Right lobe of liver (tissue), 4 donors: ENCODE measurements at regions not wholly inside any gene's neighbourhood (a gene's known extent, or its start where the extent isn't known, plus 50 kb on each side); places are given as distances from the start of the nearest gene placed in this dataset.
"Not testable (repeated sequence)": the region's sequence is repeated elsewhere in the genome, so short reads cannot be mapped to it uniquely, and the experiment has no call there.

Experiments
- POLR2A ChIP-seq: fragments of 450-650 bp; IDR thresholded peaks from one replicate; pipeline ENCODE4 v1.6.1; 2017; ENCODE audit warnings: antibody characterized with exemption, mild to moderate bottlenecking
- TF ChIP-seq, protein P1 (sequence below), 4 donors: fragments of 200-600 bp in 3 of 4; fragments of 450-650 bp in 1 of 4; IDR thresholded peaks; one replicate each; pipeline versions ENCODE4 v1.5.1 to v1.8.0; 2016 to 2022; ENCODE audit warnings: antibody characterized with exemption in 4 of 4, mild to moderate bottlenecking in 2 of 4
- donor health status: DM: no; HTN: no; CAD: no.
- donor health status: DM: no; HTN: no; CAD: no.
- donor health status: DM: no; HTN: yes; CAD: no.

DNA sequence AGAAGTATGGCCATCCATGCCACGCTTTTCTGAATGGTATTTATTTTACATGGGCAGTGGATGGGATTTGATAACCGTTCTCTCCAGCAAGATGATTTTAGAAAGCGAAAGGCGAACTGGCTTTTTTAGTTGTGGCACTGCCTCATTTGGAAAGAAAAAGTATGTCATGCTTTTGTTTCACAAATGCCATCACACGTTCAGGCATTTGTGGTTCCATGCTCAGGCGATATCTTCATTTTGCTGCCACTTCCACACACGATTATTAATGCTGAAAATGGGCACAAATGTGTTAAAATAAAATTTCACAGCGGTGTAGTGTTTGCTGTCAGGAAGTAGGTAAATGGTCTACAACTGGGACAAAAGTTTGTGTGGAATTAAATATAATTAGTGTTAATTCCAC lies 328.1 kb downstream of the BCL2L11 start:
- not testable (repeated sequence) for TF ChIP-seq POLR2A
- TF ChIP-seq, protein P1, sequence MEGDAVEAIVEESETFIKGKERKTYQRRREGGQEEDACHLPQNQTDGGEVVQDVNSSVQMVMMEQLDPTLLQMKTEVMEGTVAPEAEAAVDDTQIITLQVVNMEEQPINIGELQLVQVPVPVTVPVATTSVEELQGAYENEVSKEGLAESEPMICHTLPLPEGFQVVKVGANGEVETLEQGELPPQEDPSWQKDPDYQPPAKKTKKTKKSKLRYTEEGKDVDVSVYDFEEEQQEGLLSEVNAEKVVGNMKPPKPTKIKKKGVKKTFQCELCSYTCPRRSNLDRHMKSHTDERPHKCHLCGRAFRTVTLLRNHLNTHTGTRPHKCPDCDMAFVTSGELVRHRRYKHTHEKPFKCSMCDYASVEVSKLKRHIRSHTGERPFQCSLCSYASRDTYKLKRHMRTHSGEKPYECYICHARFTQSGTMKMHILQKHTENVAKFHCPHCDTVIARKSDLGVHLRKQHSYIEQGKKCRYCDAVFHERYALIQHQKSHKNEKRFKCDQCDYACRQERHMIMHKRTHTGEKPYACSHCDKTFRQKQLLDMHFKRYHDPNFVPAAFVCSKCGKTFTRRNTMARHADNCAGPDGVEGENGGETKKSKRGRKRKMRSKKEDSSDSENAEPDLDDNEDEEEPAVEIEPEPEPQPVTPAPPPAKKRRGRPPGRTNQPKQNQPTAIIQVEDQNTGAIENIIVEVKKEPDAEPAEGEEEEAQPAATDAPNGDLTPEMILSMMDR (IDR thresholded peaks at IDR 0.05), result not testable (repeated sequence)
